Muscle of leg (tissue), 3 donors: ENCODE measurements at regions not wholly inside any gene's neighbourhood (a gene's known extent, or its start where the extent isn't known, plus 50 kb on each side); places are given as distances from the start of the nearest gene placed in this dataset.

Source experiments
- DNase-seq: peaks from one replicate; pipeline ENCODE4 v3.0.0; 2013
- H3K27ac ChIP-seq: one replicate; pipeline ENCODE4 v1.5.1; 2013; ENCODE audit warnings: mild to moderate bottlenecking, low read length, control low read depth
- H3K27me3 ChIP-seq: one replicate; pipeline ENCODE4 v1.6.1; 2013; ENCODE audit warnings: low read length; ENCODE audit not compliant: control insufficient read depth, insufficient read depth
- H3K36me3 ChIP-seq: one replicate; pipeline ENCODE4 v1.6.1; 2013; ENCODE audit warnings: low read length; ENCODE audit not compliant: control insufficient read depth, insufficient read depth
- H3K4me1 ChIP-seq: one replicate; pipeline ENCODE4 v1.6.1; 2013; ENCODE audit warnings: low read length; ENCODE audit not compliant: control insufficient read depth, insufficient read depth
- H3K4me3 ChIP-seq: one replicate; pipeline ENCODE4 v1.5.1; 2013; ENCODE audit warnings: low read length, control low read depth
- H3K9me3 ChIP-seq: replicated peaks from 2 replicates; pipeline ENCODE4 v1.6.1; 2013; ENCODE audit warnings: low read depth, low read length; ENCODE audit not compliant: control insufficient read depth
- WGBS: methylation state at CpG from one replicate; pipeline ENCODE4 v1.1.5; 2013; ENCODE audit warnings: missing lambda C conversion rate; ENCODE audit not compliant: insufficient coverage; 5-methylcytosine and 5-hydroxymethylcytosine counted together

GRCh38 chr11:98940913-98941312 is 79.8 kb upstream of the CNTN5 start:
- Histone ChIP-seq H3K9me3 (no peaks in the 10 kb centered on the region), H3K4me3 (no peak overlapping the region), H3K27me3 (no peaks in the 10 kb centered on the region), H3K27ac (no peak overlapping the region), H3K4me1 (no peaks in the 10 kb centered on the region), H3K36me3 (no peaks in the 10 kb centered on the region)
- peak; percentile 2 for DNase-seq
- no CpG with 5 or more reads among the region's 1 CpG for WGBS

DNA sequence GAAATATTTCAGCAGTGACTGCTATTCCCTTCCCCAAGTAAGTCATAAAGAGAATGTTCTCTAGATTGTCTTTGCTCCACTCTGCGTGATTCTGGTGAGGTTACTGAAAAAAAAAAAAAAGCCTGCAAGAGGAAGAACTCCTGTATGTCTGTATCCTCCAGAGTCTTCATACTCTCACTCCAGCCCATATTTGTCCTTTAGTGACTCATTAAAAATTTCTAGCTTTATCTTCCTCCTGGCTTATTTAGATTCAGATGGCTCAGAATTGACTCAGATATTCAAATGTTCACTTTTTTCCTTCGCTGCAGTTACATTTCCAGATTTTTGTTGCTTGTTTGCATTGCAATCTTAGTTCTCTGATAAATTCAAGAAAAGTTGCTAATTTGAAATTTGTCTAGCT is 76.3 kb upstream of the CNTN5 start:
- H3K9me3 ChIP-seq, result no peaks in the 10 kb centered on the region
- no CpG with 5 or more reads among the region's 2 CpGs for WGBS
- DNase-seq, result peak; percentile 0
- H3K4me1 ChIP-seq, result no peaks in the 10 kb centered on the region
- no peaks in the 10 kb centered on the region for H3K27me3 ChIP-seq
- no peaks in the 10 kb centered on the region for H3K36me3 ChIP-seq
- no peak overlapping the region for H3K27ac ChIP-seq
- no peak overlapping the region for H3K4me3 ChIP-seq

GRCh38 chr11:98952107-98952506 is 68.6 kb upstream of the CNTN5 start:
- H3K27ac ChIP-seq, result no peak overlapping the region
- WGBS, result no CpG with 5 or more reads among the region's 2 CpGs
- no peak for DNase-seq
- no peaks in the 10 kb centered on the region for H3K9me3 ChIP-seq
- H3K36me3 ChIP-seq, result no peaks in the 10 kb centered on the region
- no peaks in the 10 kb centered on the region for H3K4me1 ChIP-seq
- no peak overlapping the region for H3K4me3 ChIP-seq
- no peaks in the 10 kb centered on the region for H3K27me3 ChIP-seq

- Histone ChIP-seq H3K4me3 (no peak overlapping the region), H3K36me3 (no peaks in the 10 kb centered on the region), H3K27ac (no peak overlapping the region), H3K9me3 (no peaks in the 10 kb centered on the region), H3K4me1 (no peaks in the 10 kb centered on the region), H3K27me3 (no peaks in the 10 kb centered on the region)
- no peak for DNase-seq
- no CpG with 5 or more reads among the region's 1 CpG for WGBS
These were observed 65.2 kb upstream of the CNTN5 start for GRCh38 chr11:98955551-98955950.

DNA sequence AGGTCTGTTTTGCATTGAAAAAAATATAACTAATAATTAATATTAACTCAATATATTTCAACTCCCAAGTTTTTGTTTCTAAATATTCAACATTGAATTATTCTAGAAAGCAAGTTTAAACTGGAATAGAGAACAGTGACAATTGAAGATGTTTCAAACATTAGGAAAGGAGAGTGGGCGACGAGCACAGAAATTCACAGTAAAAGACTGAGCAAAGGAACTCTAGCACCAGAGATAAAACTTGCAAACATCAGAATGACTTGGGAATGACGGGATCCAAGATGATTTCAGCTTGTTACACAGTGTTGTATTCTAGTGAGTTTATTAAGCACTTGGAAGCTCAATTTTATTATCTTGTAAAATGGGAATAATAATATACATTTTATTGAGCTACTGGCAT is 56.6 kb upstream of the CNTN5 start:
- WGBS, result 94% methylated on average over 2 of the region's 3 CpGs
- H3K27me3 ChIP-seq, result no peaks in the 10 kb centered on the region
- H3K4me3 ChIP-seq, result no peak overlapping the region
- H3K36me3 ChIP-seq, result no peaks in the 10 kb centered on the region
- no peak for DNase-seq
- H3K27ac ChIP-seq, result no peak overlapping the region
- no peaks in the 10 kb centered on the region for H3K9me3 ChIP-seq
- no peaks in the 10 kb centered on the region for H3K4me1 ChIP-seq

- H3K27me3 ChIP-seq, result no peaks in the 10 kb centered on the region
- no peaks in the 10 kb centered on the region for H3K9me3 ChIP-seq
- H3K4me3 ChIP-seq, result no peak overlapping the region
- no CpG with 5 or more reads among the region's 1 CpG for WGBS
- no peak overlapping the region for H3K27ac ChIP-seq
- H3K4me1 ChIP-seq, result no peaks in the 10 kb centered on the region
- no peak for DNase-seq
- no peaks in the 10 kb centered on the region for H3K36me3 ChIP-seq
These were observed 55.4 kb upstream of the CNTN5 start for GRCh38 chr11:98965358-98965757.

DNA sequence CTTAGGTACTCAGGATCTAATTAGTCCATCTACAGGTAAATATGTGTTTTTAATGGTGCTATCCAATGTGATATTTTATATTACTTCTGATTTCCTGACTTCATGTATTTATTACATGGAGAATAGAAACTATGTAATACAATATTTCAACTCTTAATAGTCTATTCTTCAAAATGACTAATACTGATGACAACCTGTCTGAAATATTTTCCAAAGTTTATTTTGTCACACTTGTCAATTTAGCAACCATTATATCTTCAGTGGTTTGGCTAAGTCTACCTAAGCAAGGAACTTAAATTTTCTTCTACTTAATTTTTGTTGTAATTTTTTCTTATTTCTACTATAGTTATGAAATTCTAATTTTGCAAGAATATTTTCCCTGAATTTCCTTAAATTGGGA is 55.0 kb upstream of the CNTN5 start:
- Histone ChIP-seq H3K36me3 (no peaks in the 10 kb centered on the region), H3K9me3 (no peaks in the 10 kb centered on the region), H3K4me3 (no peak overlapping the region), H3K27me3 (no peaks in the 10 kb centered on the region), H3K27ac (no peak overlapping the region), H3K4me1 (no peaks in the 10 kb centered on the region)
- no peak for DNase-seq

DNA sequence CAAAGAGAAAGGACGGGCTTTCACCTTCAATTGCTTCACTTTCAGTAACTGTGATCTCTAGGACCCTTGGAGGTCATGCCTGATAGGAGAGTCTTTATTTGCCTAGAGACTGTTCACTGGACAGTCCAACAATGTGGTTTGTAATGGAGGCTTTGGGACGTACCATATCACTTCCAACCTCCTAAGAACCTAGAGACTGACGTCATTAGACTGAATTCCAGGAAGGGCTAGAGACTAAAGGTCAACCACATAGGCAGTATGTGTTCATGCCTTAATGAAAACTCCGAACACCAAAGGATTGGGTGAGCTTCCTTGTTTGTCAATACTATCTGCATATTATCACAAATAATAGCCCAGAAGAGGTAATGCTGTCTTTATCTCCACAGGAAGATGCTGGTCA is 53.7 kb upstream of the CNTN5 start:
- Histone ChIP-seq H3K9me3 (no peaks in the 10 kb centered on the region), H3K27ac (no peak overlapping the region), H3K36me3 (no peaks in the 10 kb centered on the region), H3K27me3 (no peaks in the 10 kb centered on the region), H3K4me1 (no peaks in the 10 kb centered on the region), H3K4me3 (no peak overlapping the region)
- no peak for DNase-seq
- whole genome bisulfite sequencing, result 83% methylated on average over 2 of the region's 4 CpGs
